Kidney (tissue), 13 donors: ENCODE measurements at regions not wholly inside any gene's neighbourhood (a gene's known extent, or its start where the extent isn't known, plus 50 kb on each side); places are given as distances from the start of the nearest gene placed in this dataset.

Experiments used
- DNase-seq, 5 donors: peaks; one replicate each; pipeline ENCODE4 v3.0.0-alpha.2; 2013 to 2020
- FAIRE-seq: peaks from 2 replicates; lab custom pipeline; 2012; peaks lifted over from hg19 to GRCh38; lab: Jason Lieb, UNC
- H3K27ac ChIP-seq, 2 donors: one replicate each; pipeline ENCODE4 v1.7.0; 2013; ENCODE audit warnings: low read depth in 2 of 2, low read length in 2 of 2, inconsistent platforms in 1 of 2
- H3K27me3 ChIP-seq: one replicate; pipeline ENCODE4 v1.7.1; 2013; ENCODE audit warnings: low read length, inconsistent platforms; ENCODE audit not compliant: control insufficient read depth, insufficient read depth
- H3K36me3 ChIP-seq, 3 donors: one replicate each; pipeline versions ENCODE4 v1.7.0 to v1.7.1; 2013; ENCODE audit warnings: low read length in 3 of 3, control low read depth in 1 of 3, inconsistent platforms in 1 of 3; ENCODE audit not compliant: insufficient read depth in 3 of 3, control insufficient read depth in 2 of 3
- H3K4me1 ChIP-seq, 3 donors: one replicate each; pipeline versions ENCODE4 v1.7.0 to v1.7.1; 2013; ENCODE audit warnings: low read length in 3 of 3, inconsistent platforms in 1 of 3, low read depth in 1 of 3; ENCODE audit not compliant: control insufficient read depth in 2 of 3, insufficient read depth in 2 of 3
- H3K4me3 ChIP-seq, 3 donors: one replicate each; pipeline versions ENCODE4 v1.7.0 to v1.8.1; 2013; ENCODE audit warnings: low read length in 3 of 3, control low read depth in 1 of 3, inconsistent platforms in 1 of 3
- H3K9ac ChIP-seq, 3 donors: one replicate each; pipeline versions ENCODE4 v1.7.0 to v1.7.1; 2013; ENCODE audit warnings: low read length in 3 of 3, control low read depth in 1 of 3, inconsistent platforms in 1 of 3
- H3K9me3 ChIP-seq, 3 donors: one replicate each; pipeline versions ENCODE4 v1.7.0 to v1.7.1; 2013; ENCODE audit warnings: low read length in 3 of 3, control low read depth in 1 of 3, inconsistent platforms in 1 of 3; ENCODE audit not compliant: control insufficient read depth in 2 of 3, insufficient read depth in 1 of 3
- intact Hi-C: fragments of 100-400 bp; cut with DNase I; formaldehyde crosslinking; loops from one replicate; pipeline ENCODE4 v1.11.1; 2022
- TF ChIP-seq, protein P1 (sequence below): IDR thresholded peaks from 3 replicates; pipeline ENCODE4 v1.5.1; 2012; ENCODE audit warnings: mild to moderate bottlenecking, moderate library complexity, borderline replicate concordance; ENCODE audit not compliant: insufficient read depth; ENCODE audit errors: extremely low read depth
- donor health status: control.
- donor health status: control.
- donor health status: control.
- donor health status: control.
- donor health status: control.
- donor health status: DM: yes; HTN: yes; CAD: no.
- donor health status: Normal renal cell carcinoma (clear cell type).

GRCh38 chr5:168073991-168074800, 217.2 kb upstream of the WWC1 start:
- H3K27ac ChIP-seq, result no peak overlapping the region
- DNase-seq, result no peak
- TF ChIP-seq, protein P1, sequence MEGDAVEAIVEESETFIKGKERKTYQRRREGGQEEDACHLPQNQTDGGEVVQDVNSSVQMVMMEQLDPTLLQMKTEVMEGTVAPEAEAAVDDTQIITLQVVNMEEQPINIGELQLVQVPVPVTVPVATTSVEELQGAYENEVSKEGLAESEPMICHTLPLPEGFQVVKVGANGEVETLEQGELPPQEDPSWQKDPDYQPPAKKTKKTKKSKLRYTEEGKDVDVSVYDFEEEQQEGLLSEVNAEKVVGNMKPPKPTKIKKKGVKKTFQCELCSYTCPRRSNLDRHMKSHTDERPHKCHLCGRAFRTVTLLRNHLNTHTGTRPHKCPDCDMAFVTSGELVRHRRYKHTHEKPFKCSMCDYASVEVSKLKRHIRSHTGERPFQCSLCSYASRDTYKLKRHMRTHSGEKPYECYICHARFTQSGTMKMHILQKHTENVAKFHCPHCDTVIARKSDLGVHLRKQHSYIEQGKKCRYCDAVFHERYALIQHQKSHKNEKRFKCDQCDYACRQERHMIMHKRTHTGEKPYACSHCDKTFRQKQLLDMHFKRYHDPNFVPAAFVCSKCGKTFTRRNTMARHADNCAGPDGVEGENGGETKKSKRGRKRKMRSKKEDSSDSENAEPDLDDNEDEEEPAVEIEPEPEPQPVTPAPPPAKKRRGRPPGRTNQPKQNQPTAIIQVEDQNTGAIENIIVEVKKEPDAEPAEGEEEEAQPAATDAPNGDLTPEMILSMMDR, result no peak
- no peak for FAIRE-seq
- intact Hi-C loops, result no loop called here
- no peaks in the 10 kb centered on the region for H3K9me3 ChIP-seq
- H3K9ac ChIP-seq, result no peak overlapping the region
- no peaks in the 10 kb centered on the region for H3K4me1 ChIP-seq
- H3K27me3 ChIP-seq, result no peaks in the 10 kb centered on the region
- no peaks in the 10 kb centered on the region for H3K36me3 ChIP-seq
- no peak overlapping the region for H3K4me3 ChIP-seq

- Histone ChIP-seq H3K27me3 (no peaks in the 10 kb centered on the region), H3K27ac (no peak overlapping the region), H3K4me3 (no peak overlapping the region), H3K9me3 (no peaks in the 10 kb centered on the region), H3K4me1 (no peaks in the 10 kb centered on the region), H3K36me3 (no peaks in the 10 kb centered on the region), H3K9ac (no peak overlapping the region)
- TF ChIP-seq, protein P1, result no peak
- FAIRE-seq, result no peak
- no peak for DNase-seq
- intact Hi-C loops, result no loop called here
These were observed 216.1 kb upstream of the WWC1 start for GRCh38 chr5:168075387-168075786.

GRCh38 chr5:168076561-168076991, 214.9 kb upstream of the WWC1 start:
- Histone ChIP-seq H3K9me3 (no peaks in the 10 kb centered on the region), H3K4me1 (no peaks in the 10 kb centered on the region), H3K9ac (no peak overlapping the region), H3K4me3 (no peak overlapping the region), H3K27ac (no peak overlapping the region), H3K36me3 (no peaks in the 10 kb centered on the region), H3K27me3 (no peaks in the 10 kb centered on the region)
- TF ChIP-seq, protein P1, result peak; percentile 30
- DNase-seq (peak in 3 of 5 donors; percentile 35 to 50 (median 38)), FAIRE-seq (no peak)
- intact Hi-C loops, result no loop called here
